C4-2B (cell line): ENCODE measurements at regions not wholly inside any gene's neighbourhood (a gene's known extent, or its start where the extent isn't known, plus 50 kb on each side); places are given as distances from the start of the nearest gene placed in this dataset.

Experiments
- H3K27ac ChIP-seq: fragments of 450-650 bp; 2 replicates; pipeline ENCODE4 v1.5.1; 2017
- ZFX ChIP-seq: fragments of 450-650 bp; IDR thresholded peaks from 2 replicates; pipeline ENCODE4 v1.6.1; 2017
- TF ChIP-seq, protein P1 (sequence below): fragments of 450-650 bp; conservative IDR thresholded peaks from 2 replicates; pipeline ENCODE4 v1.5.1; 2017; ENCODE audit warnings: mild to moderate bottlenecking

DNA sequence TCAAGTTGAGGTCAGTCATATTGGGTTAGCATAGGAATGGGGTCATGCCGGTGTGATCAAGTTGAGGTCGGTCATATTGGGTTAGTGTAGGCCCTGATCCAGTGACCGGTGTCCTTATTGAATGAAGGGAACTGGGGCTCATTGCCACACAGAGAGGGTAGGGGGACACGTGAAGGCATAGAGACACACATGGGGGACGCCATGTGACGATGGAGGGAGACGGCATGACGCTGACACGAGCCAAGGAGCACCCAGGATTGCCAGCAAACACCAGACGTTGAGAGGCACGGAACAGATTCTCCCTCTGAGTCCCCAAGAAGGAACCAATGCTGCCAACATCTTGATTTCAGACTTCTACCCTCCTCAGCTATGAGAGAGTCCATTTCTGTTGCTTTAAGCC, 136.9 kb upstream of the ZBTB40 start:
- TF ChIP-seq, protein P1, sequence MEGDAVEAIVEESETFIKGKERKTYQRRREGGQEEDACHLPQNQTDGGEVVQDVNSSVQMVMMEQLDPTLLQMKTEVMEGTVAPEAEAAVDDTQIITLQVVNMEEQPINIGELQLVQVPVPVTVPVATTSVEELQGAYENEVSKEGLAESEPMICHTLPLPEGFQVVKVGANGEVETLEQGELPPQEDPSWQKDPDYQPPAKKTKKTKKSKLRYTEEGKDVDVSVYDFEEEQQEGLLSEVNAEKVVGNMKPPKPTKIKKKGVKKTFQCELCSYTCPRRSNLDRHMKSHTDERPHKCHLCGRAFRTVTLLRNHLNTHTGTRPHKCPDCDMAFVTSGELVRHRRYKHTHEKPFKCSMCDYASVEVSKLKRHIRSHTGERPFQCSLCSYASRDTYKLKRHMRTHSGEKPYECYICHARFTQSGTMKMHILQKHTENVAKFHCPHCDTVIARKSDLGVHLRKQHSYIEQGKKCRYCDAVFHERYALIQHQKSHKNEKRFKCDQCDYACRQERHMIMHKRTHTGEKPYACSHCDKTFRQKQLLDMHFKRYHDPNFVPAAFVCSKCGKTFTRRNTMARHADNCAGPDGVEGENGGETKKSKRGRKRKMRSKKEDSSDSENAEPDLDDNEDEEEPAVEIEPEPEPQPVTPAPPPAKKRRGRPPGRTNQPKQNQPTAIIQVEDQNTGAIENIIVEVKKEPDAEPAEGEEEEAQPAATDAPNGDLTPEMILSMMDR: no peak
- TF ChIP-seq ZFX: no peak
- H3K27ac ChIP-seq: no peak overlapping the region

DNA sequence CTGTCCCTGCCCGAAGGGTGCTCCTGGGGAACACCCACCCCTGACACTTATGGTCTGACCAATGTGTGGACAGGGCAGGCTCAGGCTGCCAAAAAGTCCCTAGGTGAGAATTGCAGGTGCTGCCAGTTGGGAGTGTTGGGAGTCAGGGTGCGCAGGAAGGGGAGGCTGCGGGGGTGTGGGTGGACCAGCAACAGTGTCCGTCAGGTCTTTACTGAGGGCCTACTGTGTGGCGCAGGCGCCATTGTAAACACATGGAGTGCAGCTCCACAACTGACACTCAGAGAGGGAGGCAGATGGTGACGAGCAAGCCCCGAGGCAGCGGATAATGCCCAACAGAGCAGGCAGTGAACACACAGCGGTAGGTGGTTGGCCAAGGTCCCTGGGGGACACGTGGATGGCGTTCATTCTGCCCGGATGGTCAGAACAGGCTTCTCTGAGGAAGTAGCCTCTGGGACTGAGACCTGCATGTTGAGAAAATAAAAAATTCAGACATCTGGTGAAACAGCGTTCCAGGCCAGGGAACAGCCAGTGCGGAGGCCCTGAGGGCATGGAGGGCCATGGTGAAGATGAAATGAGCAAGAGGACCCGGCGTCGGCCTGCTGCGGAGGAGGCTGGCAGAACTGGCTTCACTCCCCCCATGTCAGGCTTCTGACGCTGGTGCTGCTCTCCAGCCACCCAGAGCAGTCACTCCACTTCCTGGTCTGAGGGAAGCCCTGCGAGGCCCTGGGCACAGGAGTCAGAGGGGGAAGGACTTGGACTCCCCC, 136.2 kb upstream of the ZBTB40 start:
- no peak overlapping the region for H3K27ac ChIP-seq
- TF ChIP-seq ZFX: no peak
- TF ChIP-seq, protein P1: no peak

DNA sequence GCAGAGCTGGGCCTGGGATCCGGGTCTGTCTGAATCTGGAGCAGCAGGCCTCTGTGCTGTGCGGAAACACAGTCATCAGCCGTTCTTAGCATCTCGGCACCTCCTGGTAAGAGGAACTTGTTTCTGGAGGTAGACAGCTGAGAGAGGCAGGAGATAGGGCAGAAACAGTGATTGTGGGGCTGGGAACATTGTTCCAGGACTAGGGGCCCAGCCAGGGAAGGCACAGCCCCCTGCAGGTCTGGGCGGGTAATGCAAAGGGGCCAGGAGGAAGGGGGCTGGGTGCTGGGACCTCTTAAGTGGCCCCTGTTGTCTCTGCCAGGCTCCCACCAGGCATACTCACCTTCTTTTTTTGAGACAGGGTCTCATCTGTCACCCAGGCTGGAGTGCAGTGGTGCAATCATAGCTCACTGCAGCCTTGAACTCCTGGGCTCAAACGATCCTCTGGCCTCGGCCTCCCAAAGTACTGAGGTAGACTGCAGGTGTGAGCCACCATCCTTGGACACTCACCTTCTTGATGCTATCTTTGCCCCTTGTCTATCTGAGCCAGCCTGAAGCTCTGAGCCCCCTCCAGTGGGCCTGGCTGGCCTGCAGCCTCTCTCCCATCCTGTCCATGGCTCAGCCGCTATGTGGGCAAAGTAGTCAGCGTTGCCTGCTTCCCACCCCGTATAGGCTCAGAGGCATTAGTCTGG, 134.3 kb upstream of the ZBTB40 start:
- TF ChIP-seq, protein P1: peak; percentile 59
- TF ChIP-seq ZFX: no peak
- H3K27ac ChIP-seq: no peak overlapping the region

DNA sequence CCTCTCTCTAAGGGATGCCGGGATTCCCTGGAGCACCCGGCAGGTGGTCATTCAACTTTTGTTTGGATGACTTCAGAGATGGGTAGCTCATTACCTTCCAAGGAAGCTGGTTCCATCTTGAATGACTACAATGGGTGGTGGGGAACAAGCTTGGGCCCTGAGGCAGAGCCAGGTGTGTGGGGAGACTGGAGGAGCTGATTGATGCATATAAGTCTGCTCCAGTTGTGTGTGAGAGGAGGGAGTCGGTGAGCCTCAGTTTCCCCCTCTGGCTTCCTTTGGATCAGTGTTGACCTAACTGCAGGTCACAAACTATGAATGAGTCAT, 133.8 kb upstream of the ZBTB40 start:
- TF ChIP-seq ZFX: no peak
- TF ChIP-seq, protein P1: no peak

DNA sequence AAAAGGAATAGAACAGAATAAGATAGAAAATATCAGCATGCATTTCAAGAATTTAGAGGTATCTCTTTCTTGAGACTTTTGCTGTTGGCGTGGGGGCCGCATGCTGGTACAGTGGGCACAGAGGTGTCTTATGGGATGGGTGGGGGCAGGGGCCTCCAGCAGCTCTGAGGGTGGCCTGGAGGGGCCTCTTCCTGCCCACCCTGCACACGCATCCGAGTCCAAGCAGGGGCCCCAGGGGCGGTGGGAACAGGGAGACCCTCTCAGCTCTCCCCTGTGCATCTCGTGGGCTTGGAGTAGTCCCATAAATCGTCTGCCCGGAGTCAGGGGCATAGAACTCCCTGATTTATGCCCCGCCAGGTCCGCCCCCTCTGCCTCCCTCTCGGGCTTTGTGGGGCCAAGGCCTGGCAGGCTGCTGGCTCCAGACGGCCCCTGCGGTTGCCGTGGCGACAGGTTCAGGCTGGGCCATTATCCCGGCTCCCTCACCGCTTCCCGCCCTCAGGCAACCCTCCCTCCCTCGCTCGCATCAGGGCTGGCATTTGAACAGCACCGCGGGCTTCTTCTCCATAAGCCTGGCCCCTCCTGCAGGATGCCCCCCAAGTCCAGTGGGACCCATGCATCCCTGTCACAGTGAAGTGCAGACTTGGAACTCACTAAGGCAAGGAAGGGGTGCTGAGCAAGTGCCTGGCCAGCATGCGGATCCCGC, 133.2 kb upstream of the ZBTB40 start:
- TF ChIP-seq, protein P1: no peak
- TF ChIP-seq ZFX: no peak
- no peak overlapping the region for H3K27ac ChIP-seq

More for the DNA sequence above, 133.8 kb upstream of the ZBTB40 start:
- no peak overlapping the region for H3K27ac ChIP-seq

DNA sequence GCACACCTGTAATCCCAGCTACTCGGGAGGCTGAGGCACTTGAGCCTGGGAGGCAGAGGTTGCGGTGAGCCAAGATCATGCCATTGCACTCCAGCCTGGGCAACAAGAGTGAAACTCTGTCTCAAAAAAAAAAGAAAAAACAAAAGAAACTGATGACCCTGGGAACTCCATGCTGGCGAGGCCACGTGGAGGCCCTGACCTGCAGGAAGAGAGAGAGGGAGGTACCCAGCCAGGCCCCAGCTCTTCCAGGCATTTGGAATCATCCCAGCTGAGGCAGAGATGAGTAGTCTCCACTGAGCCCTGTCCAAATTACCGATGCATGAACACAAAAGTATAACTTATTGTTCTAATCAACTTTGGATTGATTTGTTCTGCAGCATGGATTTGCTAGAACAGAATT, 132.0 kb upstream of the ZBTB40 start:
- no peak overlapping the region for H3K27ac ChIP-seq
- TF ChIP-seq, protein P1: no peak
- no peak for TF ChIP-seq ZFX
